ENCODE measurements at regions not wholly inside any gene's neighbourhood (a gene's known extent, or its start where the extent isn't known, plus 50 kb on each side); places are given as distances from the start of the nearest gene placed in this dataset.

DNA sequence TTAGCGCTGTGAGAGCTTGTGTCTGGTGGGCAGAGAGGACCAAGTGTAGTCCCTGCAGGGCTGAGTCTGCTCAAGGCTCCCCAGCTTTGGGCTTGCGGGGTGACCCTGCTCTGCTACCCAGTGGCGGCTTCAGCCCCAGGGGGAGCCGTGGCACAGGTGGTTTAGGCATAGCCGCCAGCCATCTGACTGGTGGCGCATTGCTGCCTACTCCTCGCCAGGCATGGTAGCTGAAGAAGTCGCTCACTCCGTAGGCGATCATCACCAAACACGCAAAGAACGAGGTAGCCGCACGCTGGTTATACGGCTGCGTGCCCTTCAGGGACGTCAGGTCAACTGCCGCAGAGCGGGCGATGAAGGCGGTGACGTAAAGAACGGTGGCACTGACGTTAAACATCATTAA, 180.7 kb upstream of the DIPK2B start:
- Histone ChIP-seq H3K27ac (no peak overlapping the region), H3K27me3 (no peaks in the 10 kb centered on the region), H3K36me3 (no peaks in the 10 kb centered on the region), H3K4me3 (no peak overlapping the region), H3K4me1 (no peaks in the 10 kb centered on the region), H3K9me3 (no peaks in the 10 kb centered on the region)
- no peak for TF ChIP-seq POLR2A (IDR thresholded peaks at IDR 0.05)
- TF ChIP-seq, protein P1, sequence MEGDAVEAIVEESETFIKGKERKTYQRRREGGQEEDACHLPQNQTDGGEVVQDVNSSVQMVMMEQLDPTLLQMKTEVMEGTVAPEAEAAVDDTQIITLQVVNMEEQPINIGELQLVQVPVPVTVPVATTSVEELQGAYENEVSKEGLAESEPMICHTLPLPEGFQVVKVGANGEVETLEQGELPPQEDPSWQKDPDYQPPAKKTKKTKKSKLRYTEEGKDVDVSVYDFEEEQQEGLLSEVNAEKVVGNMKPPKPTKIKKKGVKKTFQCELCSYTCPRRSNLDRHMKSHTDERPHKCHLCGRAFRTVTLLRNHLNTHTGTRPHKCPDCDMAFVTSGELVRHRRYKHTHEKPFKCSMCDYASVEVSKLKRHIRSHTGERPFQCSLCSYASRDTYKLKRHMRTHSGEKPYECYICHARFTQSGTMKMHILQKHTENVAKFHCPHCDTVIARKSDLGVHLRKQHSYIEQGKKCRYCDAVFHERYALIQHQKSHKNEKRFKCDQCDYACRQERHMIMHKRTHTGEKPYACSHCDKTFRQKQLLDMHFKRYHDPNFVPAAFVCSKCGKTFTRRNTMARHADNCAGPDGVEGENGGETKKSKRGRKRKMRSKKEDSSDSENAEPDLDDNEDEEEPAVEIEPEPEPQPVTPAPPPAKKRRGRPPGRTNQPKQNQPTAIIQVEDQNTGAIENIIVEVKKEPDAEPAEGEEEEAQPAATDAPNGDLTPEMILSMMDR (IDR thresholded peaks at IDR 0.05): no peak
- intact Hi-C loops (cut with DNase I; ENCODE audit: low total_unique reads): no loop called here
- DNase-seq: no peak

DNA sequence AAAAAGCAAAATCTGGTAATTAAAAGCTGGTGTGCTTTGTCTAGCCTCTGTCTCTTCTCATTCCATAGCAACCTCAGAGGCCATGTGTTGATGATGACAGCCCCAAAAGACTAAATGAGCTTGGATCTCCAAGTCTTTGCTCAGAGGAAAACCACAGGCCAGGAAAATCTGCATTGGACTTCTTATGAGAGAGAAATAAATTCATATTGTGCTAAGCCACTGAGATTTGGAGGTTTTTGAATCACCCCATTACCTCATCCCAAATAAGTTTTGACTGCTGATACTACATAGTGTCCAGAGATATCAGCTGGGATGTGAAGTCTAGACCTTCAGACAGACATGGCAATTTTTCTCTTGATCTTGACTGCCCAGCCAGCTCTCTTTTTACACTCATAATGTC, 178.6 kb upstream of the DIPK2B start:
- H3K9me3 ChIP-seq: no peaks in the 10 kb centered on the region
- TF ChIP-seq, protein P1 (IDR thresholded peaks at IDR 0.05): no peak
- no peak for TF ChIP-seq POLR2A (IDR thresholded peaks at IDR 0.05)
- H3K4me1 ChIP-seq: no peaks in the 10 kb centered on the region
- intact Hi-C loops (cut with DNase I; ENCODE audit: low total_unique reads): no loop called here
- H3K27me3 ChIP-seq: no peaks in the 10 kb centered on the region
- H3K4me3 ChIP-seq: no peak overlapping the region
- H3K27ac ChIP-seq: no peak overlapping the region
- no peaks in the 10 kb centered on the region for H3K36me3 ChIP-seq
- no peak for DNase-seq

DNA sequence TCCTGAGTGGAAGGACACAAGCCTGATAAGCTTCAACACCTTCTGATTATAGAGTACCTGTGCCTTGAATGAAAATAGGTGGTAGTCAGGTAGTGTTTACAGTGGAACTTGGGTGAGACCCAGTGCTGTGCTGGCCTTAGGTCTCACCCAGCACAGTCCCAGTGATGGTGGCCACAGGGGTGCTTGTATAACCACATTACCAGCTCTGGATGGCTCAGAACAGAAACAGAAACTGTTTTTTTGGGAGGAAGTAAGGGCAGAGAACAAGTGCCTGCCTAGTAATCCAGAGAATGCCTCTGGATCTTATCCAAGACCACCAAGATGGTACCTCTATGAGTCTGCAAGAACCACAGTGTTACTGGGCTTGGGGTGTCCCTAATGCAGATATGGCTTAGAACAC, 171.5 kb upstream of the DIPK2B start:
- Histone ChIP-seq H3K4me1 (no peaks in the 10 kb centered on the region), H3K27me3 (no peaks in the 10 kb centered on the region), H3K4me3 (no peak overlapping the region), H3K36me3 (no peaks in the 10 kb centered on the region), H3K9me3 (peaks cover 0 to 4% of the 10 kb centered on the region in 2 donors), H3K27ac (no peak overlapping the region)
- intact Hi-C loops (cut with DNase I; ENCODE audit: low total_unique reads): no loop called here
- TF ChIP-seq POLR2A (IDR thresholded peaks at IDR 0.05): no peak
- TF ChIP-seq, protein P1 (IDR thresholded peaks at IDR 0.05): no peak
- no peak for DNase-seq

DNA sequence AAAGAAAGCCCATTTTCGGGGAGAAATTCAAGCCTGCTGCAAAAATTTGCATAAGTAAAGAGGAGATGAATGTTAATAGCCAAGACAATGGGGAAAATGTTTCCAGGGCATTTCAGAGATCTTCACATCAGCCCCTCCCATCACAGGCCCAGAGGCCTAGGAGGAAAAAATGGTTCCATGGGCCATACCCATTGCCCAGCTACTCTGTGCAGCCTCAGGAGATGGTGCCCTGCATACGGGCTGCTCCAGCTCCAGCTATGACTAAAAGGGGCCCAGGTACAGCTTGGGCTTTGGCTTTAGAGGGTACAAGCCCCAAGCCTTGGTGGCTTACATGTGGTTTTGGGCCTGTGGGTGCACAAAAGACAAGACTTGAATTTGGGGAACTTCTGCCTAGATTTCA, 168.0 kb upstream of the DIPK2B start:
- Histone ChIP-seq H3K9me3 (peaks cover 0 to 4% of the 10 kb centered on the region in 2 donors), H3K4me1 (no peaks in the 10 kb centered on the region), H3K27me3 (no peaks in the 10 kb centered on the region), H3K36me3 (no peaks in the 10 kb centered on the region), H3K27ac (no peak overlapping the region), H3K4me3 (no peak overlapping the region)
- no peak for DNase-seq
- TF ChIP-seq POLR2A (IDR thresholded peaks at IDR 0.05): no peak
- TF ChIP-seq, protein P1 (IDR thresholded peaks at IDR 0.05): no peak
- intact Hi-C loops (cut with DNase I; ENCODE audit: low total_unique reads): no loop called here

DNA sequence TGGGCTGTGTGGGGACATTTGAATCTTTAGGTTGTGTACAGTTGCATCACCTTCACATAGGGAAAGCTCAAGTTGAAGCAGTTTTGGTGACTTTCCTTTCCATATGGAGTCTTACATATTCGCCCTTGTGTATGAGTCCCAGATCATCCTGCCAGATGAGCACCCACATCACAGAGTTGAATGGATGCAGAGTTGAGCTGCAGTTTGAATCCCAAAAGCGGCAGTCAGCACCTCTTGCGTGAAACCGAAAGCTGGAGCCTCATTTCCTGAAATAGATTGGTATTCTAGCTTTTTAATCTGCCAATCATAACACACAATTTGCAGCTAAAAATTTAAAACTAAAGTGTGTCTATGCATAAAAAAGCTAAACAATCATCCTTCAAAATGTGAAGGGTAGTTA, 162.9 kb upstream of the DIPK2B start:
- H3K4me3 ChIP-seq: no peak overlapping the region
- intact Hi-C loops (cut with DNase I; ENCODE audit: low total_unique reads): no loop called here

More for the DNA sequence above, 162.9 kb upstream of the DIPK2B start:
- H3K9me3 ChIP-seq: peaks cover 0 to 2% of the 10 kb centered on the region in 2 donors
- H3K4me1 ChIP-seq: no peaks in the 10 kb centered on the region
- no peaks in the 10 kb centered on the region for H3K27me3 ChIP-seq
- TF ChIP-seq, protein P1 (IDR thresholded peaks at IDR 0.05): no peak
- no peak for TF ChIP-seq POLR2A (IDR thresholded peaks at IDR 0.05)
- no peak overlapping the region for H3K27ac ChIP-seq
- DNase-seq: no peak
- H3K36me3 ChIP-seq: no peaks in the 10 kb centered on the region
